Glutamatergic neuron (in vitro differentiated cells): ENCODE measurements at regions not wholly inside any gene's neighbourhood (a gene's known extent, or its start where the extent isn't known, plus 50 kb on each side); places are given as distances from the start of the nearest gene placed in this dataset.

Experiments used
- DNase-seq: peaks from one replicate; pipeline ENCODE4 v3.0.0; 2022
- H3K27ac Mint-ChIP-seq: one replicate; pipeline ENCODE4 v1.8.0; 2020; ENCODE audit warnings: mild to moderate bottlenecking, mixed read lengths, inconsistent platforms; ENCODE audit not compliant: unreplicated experiment
- H3K27me3 Mint-ChIP-seq: one replicate; pipeline ENCODE4 v1.8.0; 2020; ENCODE audit warnings: mild to moderate bottlenecking, moderate library complexity, mixed read lengths, inconsistent platforms; ENCODE audit not compliant: unreplicated experiment
- H3K36me3 Mint-ChIP-seq: one replicate; pipeline ENCODE4 v1.8.0; 2020; ENCODE audit warnings: mild to moderate bottlenecking, mixed read lengths, inconsistent platforms; ENCODE audit not compliant: unreplicated experiment
- H3K4me1 Mint-ChIP-seq: one replicate; pipeline ENCODE4 v1.8.0; 2020; ENCODE audit warnings: mild to moderate bottlenecking, low read depth, mixed read lengths, inconsistent platforms; ENCODE audit not compliant: unreplicated experiment
- H3K4me3 Mint-ChIP-seq: one replicate; pipeline ENCODE4 v1.8.0; 2020; ENCODE audit warnings: mild to moderate bottlenecking, mixed read lengths, inconsistent platforms; ENCODE audit not compliant: unreplicated experiment
- H3K9me3 Mint-ChIP-seq: one replicate; pipeline ENCODE4 v1.8.0; 2020; ENCODE audit warnings: mild to moderate bottlenecking, moderate library complexity, mixed read lengths, inconsistent platforms; ENCODE audit not compliant: unreplicated experiment
- TF ChIP-seq, protein P1 (sequence below): fragments of 200-600 bp; sonication (generic); IDR thresholded peaks from one replicate; pipeline ENCODE4 v1.5.0; 2021; ENCODE audit not compliant: partially characterized antibody, unreplicated experiment

DNA sequence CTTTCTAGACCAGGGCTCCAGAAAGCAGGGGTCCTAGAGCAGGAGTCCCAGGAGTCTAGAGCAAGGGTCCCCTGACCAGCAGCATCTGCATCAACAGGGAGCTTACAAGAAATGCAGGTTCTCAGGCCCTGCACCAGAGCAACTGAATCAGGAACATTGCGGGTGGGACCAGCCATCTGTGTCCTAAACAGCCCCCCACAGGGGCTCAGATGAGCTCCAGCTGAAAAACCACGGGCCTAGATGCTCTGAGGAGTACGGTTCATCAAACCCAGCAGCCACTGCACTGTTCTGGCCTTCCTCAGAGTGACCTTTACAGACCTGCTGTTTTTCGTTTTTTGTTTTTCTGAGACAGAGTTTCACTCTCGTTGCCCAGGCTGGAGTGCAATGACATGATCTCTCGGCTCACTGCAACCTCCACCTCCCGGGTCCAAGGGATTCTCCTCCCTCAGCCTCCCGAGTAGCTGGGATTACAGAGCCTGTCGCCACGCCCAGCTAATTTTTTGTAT is 438.2 kb downstream of the SOX9 start:
- peaks cover 1% of the 10 kb centered on the region for H3K27me3 Mint-ChIP-seq
- H3K27ac Mint-ChIP-seq, result no peak overlapping the region
- no peak for DNase-seq
- peaks cover 7% of the 10 kb centered on the region for H3K4me1 Mint-ChIP-seq
- H3K9me3 Mint-ChIP-seq, result peaks cover 2% of the 10 kb centered on the region
- no peak overlapping the region for H3K4me3 Mint-ChIP-seq
- TF ChIP-seq, protein P1, sequence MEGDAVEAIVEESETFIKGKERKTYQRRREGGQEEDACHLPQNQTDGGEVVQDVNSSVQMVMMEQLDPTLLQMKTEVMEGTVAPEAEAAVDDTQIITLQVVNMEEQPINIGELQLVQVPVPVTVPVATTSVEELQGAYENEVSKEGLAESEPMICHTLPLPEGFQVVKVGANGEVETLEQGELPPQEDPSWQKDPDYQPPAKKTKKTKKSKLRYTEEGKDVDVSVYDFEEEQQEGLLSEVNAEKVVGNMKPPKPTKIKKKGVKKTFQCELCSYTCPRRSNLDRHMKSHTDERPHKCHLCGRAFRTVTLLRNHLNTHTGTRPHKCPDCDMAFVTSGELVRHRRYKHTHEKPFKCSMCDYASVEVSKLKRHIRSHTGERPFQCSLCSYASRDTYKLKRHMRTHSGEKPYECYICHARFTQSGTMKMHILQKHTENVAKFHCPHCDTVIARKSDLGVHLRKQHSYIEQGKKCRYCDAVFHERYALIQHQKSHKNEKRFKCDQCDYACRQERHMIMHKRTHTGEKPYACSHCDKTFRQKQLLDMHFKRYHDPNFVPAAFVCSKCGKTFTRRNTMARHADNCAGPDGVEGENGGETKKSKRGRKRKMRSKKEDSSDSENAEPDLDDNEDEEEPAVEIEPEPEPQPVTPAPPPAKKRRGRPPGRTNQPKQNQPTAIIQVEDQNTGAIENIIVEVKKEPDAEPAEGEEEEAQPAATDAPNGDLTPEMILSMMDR, result no peak
- H3K36me3 Mint-ChIP-seq, result no peaks in the 10 kb centered on the region

DNA sequence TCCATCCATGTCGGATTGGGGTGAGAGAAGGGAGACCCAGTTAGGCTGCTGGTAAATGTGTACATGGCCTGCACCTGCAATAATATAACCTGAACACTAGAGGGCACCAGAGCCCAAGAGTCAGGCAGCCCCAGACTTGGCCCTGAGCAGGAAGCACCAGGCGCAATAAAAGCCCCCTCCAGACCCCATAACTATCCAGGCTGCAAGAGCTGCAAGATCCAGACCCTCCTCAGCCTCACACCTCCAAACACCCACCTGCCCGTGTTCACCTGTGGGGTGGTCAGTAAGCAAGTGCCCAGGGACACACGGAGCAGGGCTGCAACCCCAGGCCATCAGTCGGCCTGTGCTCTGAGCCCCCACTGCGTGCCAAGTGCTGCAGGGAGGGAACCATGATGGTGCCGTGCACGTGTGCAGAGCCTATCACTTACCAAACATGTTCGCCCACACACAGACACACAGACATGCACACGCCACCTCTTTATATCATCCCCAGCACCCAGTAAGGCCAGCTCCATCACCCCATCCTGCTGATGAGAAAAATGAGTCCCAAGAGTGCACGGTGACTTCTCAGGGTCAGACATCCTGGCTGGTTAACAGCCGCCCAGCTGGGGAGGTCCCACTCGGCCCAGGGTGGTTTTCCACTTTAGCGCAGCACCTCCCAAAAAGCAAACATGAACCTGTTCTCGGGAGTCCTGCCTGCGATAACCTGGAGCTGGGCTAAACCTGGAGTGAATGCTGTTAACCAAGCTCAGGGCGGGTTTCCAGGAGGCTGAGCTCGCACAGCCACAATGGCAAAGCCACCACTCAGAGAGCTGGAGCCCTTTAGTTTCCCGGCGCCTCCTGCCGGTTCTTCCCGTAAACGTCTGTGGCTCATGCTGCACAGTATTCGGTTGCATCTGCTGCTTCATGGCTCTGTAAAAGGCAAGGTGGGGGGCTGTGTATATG is 439.8 kb downstream of the SOX9 start:
- TF ChIP-seq, protein P1, result peak; percentile 91
- peaks cover 7% of the 10 kb centered on the region for H3K4me1 Mint-ChIP-seq
- peaks cover 1% of the 10 kb centered on the region for H3K27me3 Mint-ChIP-seq
- H3K9me3 Mint-ChIP-seq, result peaks cover 2% of the 10 kb centered on the region
- H3K36me3 Mint-ChIP-seq, result no peaks in the 10 kb centered on the region
- no peak overlapping the region for H3K4me3 Mint-ChIP-seq
- DNase-seq, result peak; percentile 63
- peak overlapping the region; percentile 38 for H3K27ac Mint-ChIP-seq

DNA sequence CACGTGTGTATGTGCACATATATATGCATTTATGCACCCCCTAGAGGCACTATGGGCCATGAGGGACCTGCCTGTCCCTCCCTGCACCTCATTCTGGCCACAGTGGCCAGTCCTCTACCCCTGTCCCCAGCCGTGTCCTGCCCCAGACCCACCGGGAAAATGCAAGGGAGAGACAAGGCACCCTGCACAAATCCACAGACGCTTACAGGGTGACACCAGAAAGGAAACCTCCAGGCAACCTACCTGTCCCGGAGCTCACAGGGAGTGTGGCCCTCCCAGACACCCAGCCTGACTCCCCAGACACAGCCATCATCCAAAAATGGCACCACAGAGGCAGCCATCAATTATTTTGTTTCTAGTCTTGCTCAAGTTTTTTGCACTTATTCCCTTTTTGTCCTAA is 440.4 kb downstream of the SOX9 start:
- TF ChIP-seq, protein P1, result no peak
- Mint-ChIP-seq H3K27ac (no peak overlapping the region), H3K27me3 (peaks cover 1% of the 10 kb centered on the region), H3K4me3 (no peak overlapping the region), H3K9me3 (peaks cover 2% of the 10 kb centered on the region), H3K36me3 (no peaks in the 10 kb centered on the region), H3K4me1 (peaks cover 7% of the 10 kb centered on the region)
- DNase-seq, result no peak

DNA sequence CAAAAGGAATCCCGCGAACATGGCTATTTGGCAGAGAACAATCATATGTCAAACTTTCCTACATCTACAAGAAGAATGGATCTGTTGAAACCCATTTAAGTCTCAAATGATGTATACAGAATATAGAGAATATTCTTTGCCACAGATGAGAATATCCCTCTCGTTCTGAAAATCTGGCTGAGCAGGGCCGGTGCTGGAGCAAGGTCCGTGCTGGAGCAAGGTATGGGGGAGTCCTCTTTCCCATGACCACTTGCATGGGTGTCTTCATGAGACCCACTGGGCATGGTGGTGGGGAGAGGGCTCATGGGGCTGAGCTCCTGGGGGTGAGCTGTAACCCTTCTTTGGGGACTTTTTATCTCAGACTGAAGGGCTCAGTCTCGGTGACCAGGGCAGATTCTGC is 440.9 kb downstream of the SOX9 start:
- Mint-ChIP-seq H3K9me3 (peaks cover 2% of the 10 kb centered on the region), H3K27me3 (peaks cover 1% of the 10 kb centered on the region), H3K36me3 (no peaks in the 10 kb centered on the region), H3K4me1 (peaks cover 7% of the 10 kb centered on the region), H3K27ac (no peak overlapping the region), H3K4me3 (no peak overlapping the region)
- DNase-seq, result no peak
- TF ChIP-seq, protein P1, result no peak

DNA sequence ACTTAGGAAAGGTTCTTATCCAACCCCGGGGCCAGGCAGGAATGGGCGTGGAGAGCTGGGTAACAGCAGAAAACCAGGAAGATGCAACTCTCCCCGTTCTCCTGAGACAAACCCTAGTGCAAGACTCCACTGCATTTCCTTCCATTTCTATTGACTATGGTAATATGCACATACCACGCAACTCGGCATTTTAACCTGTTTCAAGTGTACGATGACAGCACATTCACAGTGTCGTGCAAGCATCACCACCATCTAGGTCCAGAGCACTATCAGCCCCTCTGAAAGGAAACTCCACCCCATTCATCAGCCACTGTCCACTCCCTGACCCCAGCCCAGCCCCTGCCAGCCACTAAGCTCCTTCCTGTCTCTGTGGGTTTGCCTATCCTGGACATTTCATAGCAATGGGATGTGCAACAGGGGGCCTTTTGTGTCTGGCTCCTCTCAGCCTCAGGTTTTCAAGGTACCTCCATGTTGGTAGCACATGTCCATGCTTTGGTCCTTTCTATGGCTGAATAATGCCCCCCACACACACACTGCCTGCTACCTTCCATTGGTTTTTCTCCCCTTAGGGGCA is 441.9 kb downstream of the SOX9 start:
- H3K4me1 Mint-ChIP-seq, result peaks cover 7% of the 10 kb centered on the region
- no peak overlapping the region for H3K4me3 Mint-ChIP-seq
- H3K36me3 Mint-ChIP-seq, result no peaks in the 10 kb centered on the region
- TF ChIP-seq, protein P1, result no peak
- peaks cover 1% of the 10 kb centered on the region for H3K27me3 Mint-ChIP-seq
- peaks cover 2% of the 10 kb centered on the region for H3K9me3 Mint-ChIP-seq
- DNase-seq, result no peak
- H3K27ac Mint-ChIP-seq, result no peak overlapping the region
